Keratinocyte (primary cell): ENCODE measurements at regions not wholly inside any gene's neighbourhood (a gene's known extent, or its start where the extent isn't known, plus 50 kb on each side); places are given as distances from the start of the nearest gene placed in this dataset.

ENCODE experiments used
- DNase-seq: peaks from one replicate; pipeline ENCODE4 v3.0.0-alpha.2; 2011; ENCODE audit warnings: low read depth, missing footprints, low spot score
- FAIRE-seq: peaks from 2 replicates; lab custom pipeline; 2011; peaks lifted over from hg19 to GRCh38; lab: Jason Lieb, UNC
- H2AFZ ChIP-seq: 2 replicates; pipeline ENCODE4 v1.6.0; 2012; ENCODE audit warnings: low read length, control low read depth, inconsistent platforms; ENCODE audit not compliant: control insufficient read depth
- H3K27ac ChIP-seq: 2 replicates; pipeline ENCODE4 v1.5.1; 2011; ENCODE audit warnings: low read length; ENCODE audit not compliant: control insufficient read depth, insufficient read depth
- H3K27me3 ChIP-seq: 3 replicates; pipeline ENCODE4 v1.6.0; 2011; ENCODE audit warnings: low read length; ENCODE audit not compliant: control insufficient read depth, insufficient read depth; ENCODE audit errors: extremely low read depth
- H3K36me3 ChIP-seq, 2 experiments: 2 replicates in 1 of 2; 3 replicates in 1 of 2; pipeline ENCODE4 v1.5.1; 2011; ENCODE audit warnings: low read length in 2 of 2, mild to moderate bottlenecking in 1 of 2; ENCODE audit not compliant: control insufficient read depth in 2 of 2, insufficient read depth in 2 of 2; ENCODE audit errors: extremely low read depth in 1 of 2
- H3K4me1 ChIP-seq: 3 replicates; pipeline ENCODE4 v1.5.1; 2011; ENCODE audit warnings: low read length; ENCODE audit not compliant: control insufficient read depth, insufficient read depth; ENCODE audit errors: extremely low read depth
- H3K4me2 ChIP-seq: 3 replicates; pipeline ENCODE4 v1.6.0; 2011; ENCODE audit warnings: low read depth, low read length; ENCODE audit not compliant: control insufficient read depth, insufficient read depth; ENCODE audit errors: extremely low read depth
- H3K4me3 ChIP-seq, 3 experiments: fragments of 200-600 bp in 1 of 3; sonication (generic) in 1 of 3; 2 replicates in 2 of 3; 3 replicates in 1 of 3; pipeline ENCODE4 v1.5.1; 2011 to 2016; ENCODE audit warnings: low read length in 3 of 3, mild to moderate bottlenecking in 3 of 3, control low read depth in 2 of 3, inconsistent platforms in 1 of 3, low read depth in 1 of 3, mixed read lengths in 1 of 3, mixed run types in 1 of 3, moderate library complexity in 1 of 3; ENCODE audit not compliant: control insufficient read depth in 2 of 3, insufficient read depth in 2 of 3; ENCODE audit errors: extremely low read depth in 1 of 3
- H3K79me2 ChIP-seq: 2 replicates; pipeline ENCODE4 v1.6.0; 2012; ENCODE audit warnings: low read length; ENCODE audit not compliant: control insufficient read depth, insufficient read depth
- H3K9ac ChIP-seq: 3 replicates; pipeline ENCODE4 v1.6.0; 2011; ENCODE audit warnings: low read length; ENCODE audit not compliant: control insufficient read depth, insufficient read depth; ENCODE audit errors: extremely low read depth
- H3K9me1 ChIP-seq: 3 replicates; pipeline ENCODE4 v1.6.0; 2011; ENCODE audit warnings: low read length; ENCODE audit not compliant: control insufficient read depth, insufficient read depth; ENCODE audit errors: extremely low read depth
- H3K9me3 ChIP-seq: 2 replicates; pipeline ENCODE4 v1.5.1; 2012; ENCODE audit warnings: low read depth, low read length; ENCODE audit not compliant: control insufficient read depth
- H4K20me1 ChIP-seq: 3 replicates; pipeline ENCODE4 v1.6.0; 2011; ENCODE audit warnings: low read length; ENCODE audit not compliant: control insufficient read depth, insufficient read depth; ENCODE audit errors: extremely low read depth
- CTCF ChIP-seq, 3 experiments: IDR thresholded peaks in 1 of 3; conservative IDR thresholded peaks in 1 of 3; optimal IDR thresholded peaks in 1 of 3; 2 replicates in 2 of 3; 3 replicates in 1 of 3; pipeline versions ENCODE3 to v1.5.1; 2011; ENCODE audit warnings: low read length in 3 of 3, mild to moderate bottlenecking in 3 of 3, moderate library complexity in 2 of 3, control low read depth in 1 of 3, inconsistent platforms in 1 of 3; ENCODE audit not compliant: insufficient read depth in 2 of 3; ENCODE audit errors: extremely low read depth in 1 of 3
- EZH2 ChIP-seq: IDR thresholded peaks from one replicate; pipeline ENCODE4 v1.6.1; 2012; ENCODE audit warnings: inconsistent platforms, mild to moderate bottlenecking, low read length, moderate library complexity
- dilution Hi-C: fragments of 300-500 bp; cut with MboI; formaldehyde crosslinking; loops from one replicate; pipeline ENCODE4 v1.7.0; 2020; ENCODE audit warnings: low sequenced_read_pairs; ENCODE audit not compliant: extremely low pct_ligation_motif_present

- TF ChIP-seq EZH2 (no peak), CTCF (optimal IDR thresholded peaks at IDR 0.05 in 1 of 3, IDR thresholded peaks at IDR 0.05 in 1 of 3, conservative IDR thresholded peaks at IDR 0.05 in 1 of 3; ENCODE audit: extremely low read depth in 1 of 3, insufficient read depth in 2 of 3, low read length in 3 of 3) (no peak)
- H3K4me3 ChIP-seq, result no peak overlapping the region
- H3K4me1 ChIP-seq, result no peaks in the 10 kb centered on the region
- H3K79me2 ChIP-seq, result no peaks in the 10 kb centered on the region
- no peaks in the 10 kb centered on the region for H3K9me1 ChIP-seq
- H2AFZ ChIP-seq, result no peak overlapping the region
- no peaks in the 10 kb centered on the region for H3K27me3 ChIP-seq
- dilution Hi-C loops, result no loop called here
- DNase-seq (no peak), FAIRE-seq (no peak)
- no peak overlapping the region for H3K4me2 ChIP-seq
- H3K9ac ChIP-seq, result no peak overlapping the region
- H3K9me3 ChIP-seq, result no peaks in the 10 kb centered on the region
- no peaks in the 10 kb centered on the region for H4K20me1 ChIP-seq
- no peak overlapping the region for H3K27ac ChIP-seq
- H3K36me3 ChIP-seq, result no peaks in the 10 kb centered on the region
These were observed 573.8 kb downstream of the TSN start for GRCh38 chr2:122329278-122329677.

GRCh38 chr2:122333932-122334331 lies 578.5 kb downstream of the TSN start:
- FAIRE-seq (no peak), DNase-seq (no peak)
- no peaks in the 10 kb centered on the region for H3K79me2 ChIP-seq
- no peak overlapping the region for H3K27ac ChIP-seq
- TF ChIP-seq EZH2, result no peak
- no peak for TF ChIP-seq CTCF (optimal IDR thresholded peaks at IDR 0.05 in 1 of 3, IDR thresholded peaks at IDR 0.05 in 1 of 3, conservative IDR thresholded peaks at IDR 0.05 in 1 of 3; ENCODE audit: extremely low read depth in 1 of 3, insufficient read depth in 2 of 3, low read length in 3 of 3)
- H3K9ac ChIP-seq, result no peak overlapping the region
- H3K27me3 ChIP-seq, result no peaks in the 10 kb centered on the region
- no peaks in the 10 kb centered on the region for H3K4me1 ChIP-seq
- H3K4me3 ChIP-seq, result no peak overlapping the region
- no peaks in the 10 kb centered on the region for H3K9me3 ChIP-seq
- H3K9me1 ChIP-seq, result no peaks in the 10 kb centered on the region
- no peak overlapping the region for H3K4me2 ChIP-seq
- no peaks in the 10 kb centered on the region for H3K36me3 ChIP-seq
- dilution Hi-C loops, result no loop called here
- no peak overlapping the region for H2AFZ ChIP-seq
- H4K20me1 ChIP-seq, result no peaks in the 10 kb centered on the region
